Right lobe of liver (tissue), 6 donors: ENCODE measurements at regions not wholly inside any gene's neighbourhood (a gene's known extent, or its start where the extent isn't known, plus 50 kb on each side); places are given as distances from the start of the nearest gene placed in this dataset.

Experiments used
- ATAC-seq, 4 donors: fragments of 200-7000 bp; cut with Tn5 transposase; one replicate each; pipeline ENCODE4 v1.9.1; 2020; ENCODE audit warnings: mild to moderate bottlenecking in 4 of 4, moderate library complexity in 4 of 4
- DNase-seq, 3 donors: peaks; one replicate each; pipeline ENCODE4 v3.0.0-alpha.2; 2020
- H3K27ac ChIP-seq, 3 donors: fragments of 200-600 bp; one replicate each; pipeline ENCODE4 v1.8.0; 2022
- H3K27me3 ChIP-seq, 2 donors: fragments of 200-600 bp; one replicate each; pipeline ENCODE4 v1.8.0; 2022
- H3K36me3 ChIP-seq, 4 donors: fragments of 200-600 bp; sonication (generic) in 1 of 4; one replicate each; pipeline versions ENCODE4 v1.5.1 to v1.8.0; 2017 to 2022; ENCODE audit warnings: control low read depth in 1 of 4
- H3K4me1 ChIP-seq, 4 donors: fragments of 200-600 bp; sonication (generic) in 1 of 4; one replicate each; pipeline versions ENCODE4 v1.5.1 to v1.8.0; 2017 to 2022; ENCODE audit warnings: control low read depth in 1 of 4
- H3K4me3 ChIP-seq, 3 donors: fragments of 200-600 bp; one replicate each; pipeline ENCODE4 v1.8.0; 2022
- H3K9me3 ChIP-seq, 4 donors: fragments of 200-600 bp; sonication (generic) in 1 of 4; one replicate each; pipeline versions ENCODE4 v1.5.1 to v1.8.0; 2017 to 2022; ENCODE audit warnings: control low read depth in 1 of 4
- POLR2A ChIP-seq: fragments of 450-650 bp; IDR thresholded peaks from one replicate; pipeline ENCODE4 v1.6.1; 2017; ENCODE audit warnings: antibody characterized with exemption, mild to moderate bottlenecking
- WGBS: methylation state at CpG from one replicate; pipeline ENCODE4 v1.1.6; 2018; ENCODE audit warnings: low coverage, low lambda C conversion rate; ENCODE audit not compliant: insufficient coverage; ENCODE audit errors: missing lambda C conversion rate; 5-methylcytosine and 5-hydroxymethylcytosine counted together
- intact Hi-C, 2 donors: fragments of 100-400 bp; cut with DNase I; formaldehyde crosslinking; loops; one replicate each; pipeline versions ENCODE4 v1.11.2 to v1.14.1; 2022
- TF ChIP-seq, protein P1 (sequence below), 4 donors: fragments of 200-600 bp in 3 of 4; fragments of 450-650 bp in 1 of 4; IDR thresholded peaks; one replicate each; pipeline versions ENCODE4 v1.5.1 to v1.8.0; 2016 to 2022; ENCODE audit warnings: antibody characterized with exemption in 4 of 4, mild to moderate bottlenecking in 2 of 4
- donor health status: DM: no; HTN: yes; CAD: no.
- donor health status: DM: no; HTN: no; CAD: no.
- donor health status: DM: no; HTN: no; CAD: no.
- donor health status: DM: no; HTN: yes; CAD: no.
- donor health status: DM: no; HTN: yes; CAD: no.

DNA sequence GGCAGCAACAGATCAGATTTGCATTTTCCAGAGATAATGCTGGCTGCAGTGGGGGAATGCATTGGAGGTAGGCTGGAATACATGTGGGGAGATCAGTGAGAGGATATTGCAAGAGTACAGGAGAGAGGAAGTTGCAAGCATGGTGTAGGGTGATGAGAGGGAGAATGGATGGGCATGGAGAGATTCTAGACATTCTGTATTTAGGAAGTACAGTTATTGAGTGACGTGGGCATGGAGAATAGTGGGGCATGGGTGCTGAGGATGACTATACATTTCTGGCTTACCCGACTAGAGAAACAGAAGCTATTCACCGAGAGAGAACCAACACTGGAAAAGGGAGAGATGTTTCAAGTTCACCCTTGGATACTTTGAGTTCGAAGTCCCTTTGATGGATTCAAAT lies 116.9 kb upstream of the SVIL start:
- ATAC-seq, result no peak
- H3K27ac ChIP-seq, result no peak overlapping the region

GRCh38 chr10:29751240-29751639 lies 116.5 kb upstream of the SVIL start:
- WGBS, result 60% methylated on average over 2 of the region's 2 CpGs
- no peak overlapping the region for H3K27ac ChIP-seq
- intact Hi-C loops, result no loop called here
- no peaks in the 10 kb centered on the region for H3K9me3 ChIP-seq
- no peaks in the 10 kb centered on the region for H3K27me3 ChIP-seq
- no peak overlapping the region for H3K4me3 ChIP-seq
- ATAC-seq (peak in 3 of 4 donors; percentile 23 to 62 (median 27)), DNase-seq (no peak)
- TF ChIP-seq, protein P1, sequence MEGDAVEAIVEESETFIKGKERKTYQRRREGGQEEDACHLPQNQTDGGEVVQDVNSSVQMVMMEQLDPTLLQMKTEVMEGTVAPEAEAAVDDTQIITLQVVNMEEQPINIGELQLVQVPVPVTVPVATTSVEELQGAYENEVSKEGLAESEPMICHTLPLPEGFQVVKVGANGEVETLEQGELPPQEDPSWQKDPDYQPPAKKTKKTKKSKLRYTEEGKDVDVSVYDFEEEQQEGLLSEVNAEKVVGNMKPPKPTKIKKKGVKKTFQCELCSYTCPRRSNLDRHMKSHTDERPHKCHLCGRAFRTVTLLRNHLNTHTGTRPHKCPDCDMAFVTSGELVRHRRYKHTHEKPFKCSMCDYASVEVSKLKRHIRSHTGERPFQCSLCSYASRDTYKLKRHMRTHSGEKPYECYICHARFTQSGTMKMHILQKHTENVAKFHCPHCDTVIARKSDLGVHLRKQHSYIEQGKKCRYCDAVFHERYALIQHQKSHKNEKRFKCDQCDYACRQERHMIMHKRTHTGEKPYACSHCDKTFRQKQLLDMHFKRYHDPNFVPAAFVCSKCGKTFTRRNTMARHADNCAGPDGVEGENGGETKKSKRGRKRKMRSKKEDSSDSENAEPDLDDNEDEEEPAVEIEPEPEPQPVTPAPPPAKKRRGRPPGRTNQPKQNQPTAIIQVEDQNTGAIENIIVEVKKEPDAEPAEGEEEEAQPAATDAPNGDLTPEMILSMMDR (IDR thresholded peaks at IDR 0.05), result no peak
- TF ChIP-seq POLR2A, result no peak
- peaks cover 0 to 8% (median 0%) of the 10 kb centered on the region in 4 donors for H3K4me1 ChIP-seq
- H3K36me3 ChIP-seq, result no peaks in the 10 kb centered on the region

More for the DNA sequence above, 116.9 kb upstream of the SVIL start:
- Histone ChIP-seq H3K4me1 (peaks cover 0 to 12% (median 0%) of the 10 kb centered on the region in 4 donors), H3K9me3 (no peaks in the 10 kb centered on the region), H3K36me3 (no peaks in the 10 kb centered on the region), H3K4me3 (no peak overlapping the region), H3K27me3 (no peaks in the 10 kb centered on the region)
- DNase-seq, result no peak
- intact Hi-C loops, result no loop called here
- WGBS, result 77% methylated on average over 4 of the region's 4 CpGs
- no peak for TF ChIP-seq POLR2A
- TF ChIP-seq, protein P1 (IDR thresholded peaks at IDR 0.05), result no peak

- H3K27ac ChIP-seq, result no peak overlapping the region
- H3K4me3 ChIP-seq, result no peak overlapping the region
- H3K36me3 ChIP-seq, result no peaks in the 10 kb centered on the region
- 56% methylated on average over 3 of the region's 3 CpGs for WGBS
- H3K27me3 ChIP-seq, result no peaks in the 10 kb centered on the region
- H3K9me3 ChIP-seq, result no peaks in the 10 kb centered on the region
- intact Hi-C loops, result no loop called here
- TF ChIP-seq POLR2A, result no peak
- TF ChIP-seq, protein P1 (IDR thresholded peaks at IDR 0.05), result no peak
- no peak for ATAC-seq
- no peak for DNase-seq
- peaks cover 0 to 8% (median 0%) of the 10 kb centered on the region in 4 donors for H3K4me1 ChIP-seq
Observed at GRCh38 chr10:29749150-29749549, 114.4 kb upstream of the SVIL start.

GRCh38 chr10:29748109-29748650 lies 113.4 kb upstream of the SVIL start:
- DNase-seq, result no peak
- 73% methylated on average over 3 of the region's 3 CpGs for WGBS
- H3K36me3 ChIP-seq, result no peaks in the 10 kb centered on the region

More at GRCh38 chr10:29748109-29748650, 113.4 kb upstream of the SVIL start:
- no peak for TF ChIP-seq POLR2A
- TF ChIP-seq, protein P1 (IDR thresholded peaks at IDR 0.05), result no peak
- Histone ChIP-seq H3K9me3 (no peaks in the 10 kb centered on the region), H3K27ac (no peak overlapping the region), H3K27me3 (no peaks in the 10 kb centered on the region), H3K4me3 (no peak overlapping the region), H3K4me1 (peaks cover 0 to 8% (median 0%) of the 10 kb centered on the region in 4 donors)
- intact Hi-C loops, result no loop called here
- ATAC-seq, result no peak
